Pulmonary artery endothelial cell (primary cell): ENCODE measurements at regions not wholly inside any gene's neighbourhood (a gene's known extent, or its start where the extent isn't known, plus 50 kb on each side); places are given as distances from the start of the nearest gene placed in this dataset.
A peak's percentile ranks its signal among the peaks of the same experiment; 100 is the strongest.

Experiments used
- DNase-seq: peaks from one replicate; pipeline ENCODE4 v3.0.0-alpha.2; 2011; ENCODE audit warnings: low read depth, low spot score

DNA sequence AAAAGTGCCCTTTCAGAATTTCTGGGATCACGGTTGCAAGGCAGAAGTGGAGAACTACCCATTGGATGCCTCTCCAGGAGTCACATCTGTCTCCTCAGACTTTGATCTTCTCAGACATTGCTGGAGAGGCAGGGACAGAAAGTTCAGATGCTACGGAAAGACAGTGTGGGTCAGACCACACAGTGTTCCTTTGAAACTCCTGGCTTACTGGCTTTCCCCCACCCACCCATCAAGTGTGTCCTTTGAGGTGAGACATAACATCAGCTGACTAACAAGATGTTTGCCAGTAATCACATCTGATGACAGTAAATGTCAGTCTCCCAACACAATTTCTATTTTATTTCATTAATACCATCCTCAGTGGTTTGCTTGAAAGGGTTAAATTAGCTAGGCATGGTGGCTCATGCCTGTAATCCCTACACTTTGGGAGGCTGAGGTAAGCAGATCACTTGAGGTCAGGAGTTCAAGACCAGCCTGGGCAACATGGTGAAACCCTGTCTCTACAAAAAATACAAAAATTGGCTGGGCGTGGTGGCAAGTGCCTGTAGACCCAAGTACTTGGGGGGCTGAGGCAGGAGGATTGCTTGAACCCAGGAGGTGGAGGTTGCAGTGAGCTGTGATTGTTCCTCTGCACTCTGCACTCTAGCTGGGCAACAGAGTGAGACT is 67.2 kb upstream of the SNX9 start:
- no peak for DNase-seq

DNA sequence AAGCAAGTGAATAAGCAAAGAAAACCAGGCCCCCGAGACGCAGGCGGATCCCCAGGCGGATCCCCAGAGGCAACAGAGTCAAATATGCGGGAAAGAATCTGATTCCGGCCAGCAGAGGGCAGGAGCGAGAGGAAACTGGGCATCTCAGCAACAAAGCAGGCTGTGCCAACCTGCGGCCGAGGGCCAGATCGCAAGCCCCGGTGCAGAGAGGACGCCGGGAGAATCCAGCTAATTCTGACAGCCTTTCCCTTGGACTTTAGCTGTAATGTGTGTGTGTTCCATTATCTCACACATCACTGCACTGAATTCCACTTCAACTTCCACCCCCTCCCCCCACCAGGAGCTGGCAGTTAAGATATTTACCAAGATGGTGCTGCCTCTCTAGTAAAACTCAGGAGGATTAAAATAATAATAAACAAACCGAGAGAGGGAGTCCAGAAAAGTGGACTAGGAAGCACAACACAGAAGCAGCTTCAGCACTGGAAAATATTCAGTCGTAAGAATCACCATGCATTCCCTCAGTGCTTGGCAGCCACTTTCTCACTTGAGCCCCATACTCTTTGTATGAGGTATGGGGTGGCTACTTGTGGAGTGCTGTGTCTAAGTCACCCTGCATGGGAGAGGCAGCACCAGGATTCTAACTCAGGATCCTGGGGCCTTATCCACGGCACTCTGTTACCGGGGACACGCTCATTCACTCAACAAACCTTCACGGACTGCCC is 66.2 kb upstream of the SNX9 start:
- DNase-seq: no peak

GRCh38 chr6:157757430-157758403 is 65.3 kb upstream of the SNX9 start:
- no peak for DNase-seq

DNA sequence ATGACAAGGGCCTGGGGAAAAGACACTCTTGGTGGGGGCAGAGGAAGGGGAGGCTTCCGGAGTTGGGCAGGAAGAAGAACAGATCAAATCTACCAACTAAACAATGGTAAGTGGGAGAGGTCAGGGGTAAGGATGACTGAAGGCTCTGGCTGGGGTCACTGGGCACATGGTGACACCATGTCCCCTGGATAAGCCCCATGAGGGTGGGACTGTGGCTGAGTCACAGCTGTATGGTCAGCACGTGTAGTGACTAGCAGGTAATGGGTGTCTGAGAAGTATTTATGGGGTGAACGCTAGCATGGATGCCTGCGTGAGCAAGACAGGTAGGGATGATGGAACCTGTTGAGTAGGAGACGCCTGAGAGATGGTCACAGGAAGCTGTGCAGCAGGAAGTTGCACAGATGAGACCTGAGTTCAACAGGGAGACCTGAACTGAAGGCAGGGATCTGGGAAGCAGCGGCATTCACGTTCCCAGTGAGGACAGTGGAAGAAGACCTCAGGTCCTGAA is 64.5 kb upstream of the SNX9 start:
- DNase-seq: no peak

GRCh38 chr6:157759028-157759427 is 64.0 kb upstream of the SNX9 start:
- no peak for DNase-seq

DNA sequence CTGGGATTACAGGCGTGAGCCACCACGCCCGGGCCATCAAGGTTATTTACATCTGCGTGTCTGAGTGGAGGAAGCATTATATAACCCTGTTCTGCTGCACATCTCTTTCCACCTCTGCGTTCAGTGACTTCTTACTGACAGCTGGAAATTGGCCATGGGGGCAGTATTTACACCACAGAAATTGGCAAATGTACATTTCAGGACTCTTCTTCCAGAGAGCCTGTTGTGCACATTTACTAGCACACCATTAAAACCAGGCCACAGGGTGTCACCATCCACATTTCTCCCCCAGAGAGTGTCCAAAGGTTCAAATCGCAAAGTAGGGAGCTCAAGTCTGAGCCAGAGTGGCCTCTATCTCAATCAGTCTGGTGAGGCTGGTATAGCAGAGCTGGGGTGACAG is 62.9 kb upstream of the SNX9 start:
- DNase-seq: no peak

GRCh38 chr6:157760589-157761330 is 62.3 kb upstream of the SNX9 start:
- DNase-seq: no peak

- no peak for DNase-seq
Observed at GRCh38 chr6:157761331-157761921, 61.6 kb upstream of the SNX9 start.

DNA sequence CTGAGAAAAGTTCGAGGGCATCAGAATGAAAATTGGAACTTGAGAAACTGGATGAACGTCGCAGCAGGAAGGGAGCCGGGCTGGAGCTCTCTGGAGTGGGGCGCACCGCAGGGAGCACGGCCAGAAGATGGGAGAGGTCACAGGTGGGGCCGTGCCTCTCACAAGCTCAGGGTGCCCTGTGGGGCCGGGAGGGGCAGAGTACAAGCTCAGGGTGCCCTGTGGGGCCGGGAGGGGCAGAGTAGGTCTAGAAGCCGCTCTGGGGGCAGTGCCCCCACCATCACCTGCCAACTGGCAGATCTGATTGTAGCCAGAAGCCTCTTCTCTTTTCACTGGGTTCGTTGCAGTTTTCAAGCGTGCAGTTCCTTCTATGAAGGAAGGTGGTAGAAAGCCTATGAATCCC is 61.1 kb upstream of the SNX9 start:
- DNase-seq: no peak

GRCh38 chr6:157762636-157763035 is 60.4 kb upstream of the SNX9 start:
- no peak for DNase-seq

DNA sequence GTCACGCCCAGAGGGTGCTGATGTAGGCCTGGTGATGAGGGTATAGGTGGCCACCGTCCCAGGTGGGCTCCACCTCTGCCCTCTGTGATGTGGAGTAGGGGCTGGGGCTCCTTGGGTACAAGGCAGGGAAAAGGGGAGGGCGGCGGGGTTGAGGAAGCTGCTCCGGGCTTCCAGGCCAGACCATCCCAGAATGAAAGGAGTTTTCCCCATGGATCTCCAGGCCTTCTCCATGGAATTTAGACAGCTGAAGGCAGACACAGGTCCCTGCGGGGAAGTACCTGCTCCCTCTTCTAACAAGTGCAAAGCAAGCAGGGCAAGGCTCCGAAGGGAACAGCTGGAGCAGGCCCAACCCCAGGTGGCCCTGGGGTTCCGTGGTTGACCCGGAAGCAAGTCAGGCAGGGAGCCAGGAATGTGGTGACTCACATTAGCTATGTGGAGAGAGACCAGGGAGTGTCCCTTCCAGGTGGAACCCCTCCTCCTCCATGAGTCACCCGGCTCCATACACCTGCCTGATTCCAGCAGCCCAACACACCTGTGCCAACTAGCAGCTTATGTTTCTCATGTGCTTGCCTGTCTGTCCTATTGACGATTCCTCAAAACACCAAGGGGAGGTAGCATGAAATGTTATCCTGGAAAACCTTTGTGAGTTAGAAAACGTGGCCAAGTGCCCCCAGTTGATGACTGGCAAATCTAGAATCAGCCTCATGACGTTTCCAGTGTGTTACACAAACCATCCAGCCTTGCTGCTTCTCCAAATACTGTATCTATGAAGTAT is 59.7 kb upstream of the SNX9 start:
- DNase-seq: no peak

DNA sequence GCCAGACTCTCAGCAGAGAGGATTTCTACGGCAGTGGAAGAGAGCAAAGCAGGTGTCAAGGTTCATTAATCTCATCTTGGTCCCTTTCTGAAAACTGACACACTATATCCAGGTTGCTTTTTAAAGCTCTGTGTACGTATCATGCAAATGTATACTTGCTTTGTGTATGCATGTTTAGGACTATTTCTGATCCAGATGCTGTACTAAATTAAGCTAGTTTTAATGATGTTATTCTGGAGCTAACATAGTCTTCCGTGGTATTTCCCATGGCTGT is 59.2 kb upstream of the SNX9 start:
- no peak for DNase-seq

DNA sequence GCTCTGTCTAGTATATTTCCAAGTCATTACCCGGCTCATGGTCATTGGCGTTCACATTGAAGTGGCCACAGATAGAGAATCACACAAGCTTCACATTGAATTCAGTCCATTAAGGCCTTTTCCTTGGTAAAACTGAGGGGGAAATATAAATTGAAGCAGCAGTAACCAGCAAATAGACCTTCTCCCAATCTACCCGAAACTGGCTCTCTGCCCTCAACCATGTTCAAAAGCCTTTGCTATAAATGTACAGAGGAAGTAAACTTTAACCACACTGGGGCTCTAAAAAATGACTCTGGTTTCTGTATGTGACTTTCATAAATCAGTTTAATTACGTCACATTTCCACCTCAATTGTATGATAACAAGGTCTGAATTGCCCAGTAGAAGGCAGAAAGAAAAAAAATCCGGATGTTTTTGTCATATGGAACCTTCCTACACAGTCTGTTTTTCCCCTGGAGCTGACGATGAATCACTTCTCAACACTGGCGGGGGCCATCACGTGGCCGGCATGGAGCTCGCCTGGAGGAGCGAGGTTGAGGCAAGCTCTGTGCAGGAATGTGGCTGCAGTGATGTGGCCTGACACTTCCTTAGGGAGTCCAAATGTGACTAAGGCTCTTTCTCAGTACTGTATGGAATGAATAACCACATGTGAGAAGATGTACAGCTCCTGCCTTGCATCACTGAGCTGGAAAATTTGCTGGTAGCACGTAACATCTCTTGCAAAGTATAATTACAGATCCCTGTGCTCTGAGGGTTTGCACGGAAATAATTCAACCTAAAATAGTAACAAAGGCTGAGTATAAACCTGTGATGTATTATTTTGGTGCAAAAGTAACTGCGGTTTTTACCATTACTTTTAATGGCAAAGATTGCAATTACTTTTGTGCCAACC is 58.6 kb upstream of the SNX9 start:
- DNase-seq: peak; percentile 96

DNA sequence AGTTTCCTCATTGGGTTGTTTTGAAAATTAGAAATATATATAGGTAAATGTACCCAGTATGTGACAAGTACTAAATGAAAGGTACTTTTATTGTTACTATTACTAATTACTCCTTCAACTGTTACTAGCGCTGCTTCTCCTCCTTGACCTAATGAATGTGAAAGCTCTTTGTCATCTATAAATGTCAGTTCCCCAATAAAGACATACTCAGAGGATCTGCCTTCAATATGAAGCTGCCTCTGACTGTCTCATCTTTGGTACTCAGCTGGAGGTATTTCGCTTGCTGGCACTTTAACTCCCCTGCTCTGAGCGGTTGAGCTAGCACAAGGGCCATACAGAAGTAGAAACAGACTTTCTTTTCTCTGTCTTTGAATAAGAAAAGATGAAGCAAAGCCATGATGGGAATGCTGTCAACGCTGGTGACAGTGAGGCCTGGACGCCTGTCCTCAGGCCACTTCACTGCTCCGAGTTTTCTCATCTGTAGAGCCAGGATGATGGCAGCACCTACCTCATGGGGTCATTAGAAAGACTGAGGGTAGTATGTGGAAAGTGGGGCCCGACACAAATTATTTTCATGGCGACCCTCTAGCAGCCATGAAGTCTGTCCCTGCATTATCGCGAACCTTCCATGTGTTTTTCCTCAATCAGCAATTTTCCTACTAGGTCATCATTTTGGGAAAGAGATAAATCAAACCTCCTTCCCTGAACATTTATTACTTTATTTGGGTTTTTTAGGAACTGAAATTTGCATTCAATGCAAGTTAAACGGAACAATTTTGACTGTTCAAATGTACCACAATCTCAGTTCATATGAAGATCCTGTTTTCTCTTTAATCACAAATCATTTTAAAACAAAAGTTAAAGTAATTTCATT is 55.9 kb upstream of the SNX9 start:
- no peak for DNase-seq

DNA sequence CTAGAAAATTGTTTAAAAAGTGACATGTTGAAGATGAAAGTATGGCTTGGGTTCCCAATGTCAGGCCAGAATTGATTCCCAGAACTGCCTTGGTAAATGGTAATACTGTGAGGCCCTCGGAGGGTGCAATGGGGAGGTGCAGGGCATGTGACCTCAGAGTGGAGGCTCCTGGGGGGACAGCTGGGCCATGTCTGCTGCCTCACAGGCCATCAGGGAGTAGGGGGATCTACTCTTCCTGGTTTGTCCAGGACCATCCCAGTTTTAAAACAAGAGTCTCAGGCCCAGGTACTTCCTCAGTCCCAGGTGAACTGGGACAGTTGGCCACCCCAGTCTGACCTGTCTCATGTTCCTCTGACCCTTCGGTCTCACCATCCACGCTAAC is 55.3 kb upstream of the SNX9 start:
- no peak for DNase-seq

GRCh38 chr6:157768304-157768703 is 54.7 kb upstream of the SNX9 start:
- no peak for DNase-seq

GRCh38 chr6:157768863-157769551 is 54.0 kb upstream of the SNX9 start:
- no peak for DNase-seq
